ENCODE measurements at regions not wholly inside any gene's neighbourhood (a gene's known extent, or its start where the extent isn't known, plus 50 kb on each side); places are given as distances from the start of the nearest gene placed in this dataset.
"Not testable (repeated sequence)": the region's sequence is repeated elsewhere in the genome, so short reads cannot be mapped to it uniquely, and the experiment has no call there.

- no peak for DNase-seq (ENCODE audit: low read depth in 4 of 4, low spot score in 3 of 4)
Observed at GRCh38 chr2:223176970-223177369, 125.0 kb downstream of the KCNE4 start.

- DNase-seq (ENCODE audit: low read depth in 4 of 4, low spot score in 3 of 4): no peak
Observed at GRCh38 chr2:223180463-223180862, 128.5 kb downstream of the KCNE4 start.

- DNase-seq (ENCODE audit: low read depth in 4 of 4, low spot score in 3 of 4): no peak
Observed at GRCh38 chr2:223181561-223181960, 129.6 kb downstream of the KCNE4 start.

GRCh38 chr2:223182356-223182755 lies 130.4 kb downstream of the KCNE4 start:
- DNase-seq (ENCODE audit: low read depth in 4 of 4, low spot score in 3 of 4): no peak

- DNase-seq (ENCODE audit: low read depth in 4 of 4, low spot score in 3 of 4): no peak
Observed at GRCh38 chr2:223185638-223186037, 133.6 kb downstream of the KCNE4 start.

GRCh38 chr2:223187256-223187655 lies 135.3 kb downstream of the KCNE4 start:
- no peak for DNase-seq (ENCODE audit: low read depth in 4 of 4, low spot score in 3 of 4)

- not testable (repeated sequence) for DNase-seq (ENCODE audit: low read depth in 4 of 4, low spot score in 3 of 4)
Observed at GRCh38 chr2:223190561-223191206, 138.7 kb downstream of the KCNE4 start.

GRCh38 chr2:223196331-223196730 lies 144.3 kb downstream of the KCNE4 start:
- no peak for DNase-seq (ENCODE audit: low read depth in 4 of 4, low spot score in 3 of 4)

GRCh38 chr2:223197046-223197445 lies 145.1 kb downstream of the KCNE4 start:
- no peak for DNase-seq (ENCODE audit: low read depth in 4 of 4, low spot score in 3 of 4)

GRCh38 chr2:223199531-223200515 lies 147.8 kb downstream of the KCNE4 start:
- DNase-seq (ENCODE audit: low read depth in 4 of 4, low spot score in 3 of 4): no peak

- no peak for DNase-seq (ENCODE audit: low read depth in 4 of 4, low spot score in 3 of 4)
Observed at GRCh38 chr2:223203971-223204929, 152.3 kb downstream of the KCNE4 start.

- DNase-seq (ENCODE audit: low read depth in 4 of 4, low spot score in 3 of 4): no peak
Observed at GRCh38 chr2:223210489-223210888, 158.5 kb downstream of the KCNE4 start.

GRCh38 chr2:223214394-223215253 lies 162.6 kb downstream of the KCNE4 start:
- no peak for DNase-seq (ENCODE audit: low read depth in 4 of 4, low spot score in 3 of 4)

- DNase-seq (ENCODE audit: low read depth in 4 of 4, low spot score in 3 of 4): no peak
Observed at GRCh38 chr2:223215254-223215516, 163.2 kb downstream of the KCNE4 start.

GRCh38 chr2:223217373-223217772 lies 165.4 kb downstream of the KCNE4 start:
- DNase-seq (ENCODE audit: low read depth in 4 of 4, low spot score in 3 of 4): no peak

- no peak for DNase-seq (ENCODE audit: low read depth in 4 of 4, low spot score in 3 of 4)
Observed at GRCh38 chr2:223218587-223219178, 166.7 kb downstream of the KCNE4 start.

GRCh38 chr2:223219872-223220657 lies 168.1 kb downstream of the KCNE4 start:
- DNase-seq (ENCODE audit: low read depth in 4 of 4, low spot score in 3 of 4): no peak

- no peak for DNase-seq (ENCODE audit: low read depth in 4 of 4, low spot score in 3 of 4)
Observed at GRCh38 chr2:223220658-223220925, 168.6 kb downstream of the KCNE4 start.

Data from right renal pelvis (tissue), 4 donors.